IMR-90 (cell line): ENCODE measurements at regions not wholly inside any gene's neighbourhood (a gene's known extent, or its start where the extent isn't known, plus 50 kb on each side); places are given as distances from the start of the nearest gene placed in this dataset.

ENCODE experiments used
- ATAC-seq: fragments of 200-7000 bp; cut with Tn5 transposase; 2 replicates; pipeline ENCODE4 v1.9.1; 2020; ENCODE audit warnings: low read depth, mild to moderate bottlenecking, moderate library complexity
- BruUV-seq: library from RNA; stranded (reverse); fragments of 400-500 nt; replicated peaks from 2 replicates; lab custom pipeline; 2021; lab: Mats Ljungman, UMichigan
- CTCF ChIA-PET: fragments of 300-600 bp; formaldehyde crosslinking; extraction: SDS; loops from one replicate; lab custom pipeline; 2021; ENCODE audit warnings: antibody characterized with exemption; lab: Yijun Ruan, JAX
- POLR2A ChIA-PET: fragments of 300-600 bp; sonication (Branson Sonifier 250); formaldehyde crosslinking; loops from one replicate; lab custom pipeline; 2022; ENCODE audit warnings: antibody characterized with exemption; ENCODE audit not compliant: unreplicated experiment; lab: Charles Lee
- DNase-seq: peaks from one replicate; pipeline ENCODE4 v3.0.0; 2013
- H2AFZ ChIP-seq: replicated peaks from 2 replicates; pipeline ENCODE3; 2013; ENCODE audit warnings: low read length, mild to moderate bottlenecking; ENCODE audit not compliant: poor library complexity
- H2AK5ac ChIP-seq: 2 replicates; pipeline ENCODE4 v1.6.1; 2013; ENCODE audit warnings: low read depth, low read length, inconsistent platforms
- H2AK9ac ChIP-seq: replicated peaks from 2 replicates; pipeline ENCODE3; 2013; ENCODE audit warnings: mild to moderate bottlenecking, low read depth, low read length, moderate library complexity; ENCODE audit not compliant: poor library complexity
- H2BK120ac ChIP-seq: 2 replicates; pipeline ENCODE4 v1.6.1; 2013; ENCODE audit warnings: low read depth, low read length, inconsistent platforms
- H2BK15ac ChIP-seq: 3 replicates; pipeline ENCODE4 v1.6.1; 2013; ENCODE audit warnings: low read depth, low read length, inconsistent platforms
- H2BK20ac ChIP-seq: 2 replicates; pipeline ENCODE4 v1.6.1; 2013; ENCODE audit warnings: low read depth, mild to moderate bottlenecking, inconsistent platforms, low read length, moderate library complexity
- H2BK5ac ChIP-seq: 2 replicates; pipeline ENCODE4 v1.6.1; 2013; ENCODE audit warnings: mild to moderate bottlenecking, low read depth, low read length, inconsistent platforms; ENCODE audit not compliant: poor library complexity, severe bottlenecking
- H3K14ac ChIP-seq: replicated peaks from 2 replicates; pipeline ENCODE4 v1.6.1; 2013; ENCODE audit warnings: low read depth, low read length, inconsistent platforms
- H3K18ac ChIP-seq: 2 replicates; pipeline ENCODE4 v1.6.1; 2013; ENCODE audit warnings: low read depth, low read length, control low read depth
- H3K23ac ChIP-seq: 2 replicates; pipeline ENCODE4 v1.6.1; 2013; ENCODE audit warnings: low read depth, low read length, inconsistent platforms
- H3K27ac ChIP-seq: 2 replicates; pipeline ENCODE4 v1.5.1; 2013; ENCODE audit warnings: mild to moderate bottlenecking, control low read depth, low read length; ENCODE audit not compliant: insufficient read depth
- H3K27me3 ChIP-seq: 2 replicates; pipeline ENCODE4 v1.6.1; 2013; ENCODE audit warnings: low read length; ENCODE audit not compliant: control insufficient read depth, insufficient read depth
- H3K36me3 ChIP-seq: 2 replicates; pipeline ENCODE4 v1.6.1; 2013; ENCODE audit warnings: low read length, mixed read lengths; ENCODE audit not compliant: control insufficient read depth, insufficient read depth
- H3K4ac ChIP-seq: 2 replicates; pipeline ENCODE4 v1.6.1; 2013; ENCODE audit warnings: low read depth, low read length, inconsistent platforms
- H3K4me1 ChIP-seq: 2 replicates; pipeline ENCODE4 v1.6.1; 2013; ENCODE audit warnings: low read length, mixed read lengths; ENCODE audit not compliant: control insufficient read depth, insufficient read depth
- H3K4me2 ChIP-seq: 2 replicates; pipeline ENCODE4 v1.6.1; 2013; ENCODE audit warnings: low read depth, mild to moderate bottlenecking, control low read depth, low read length, moderate library complexity
- H3K4me3 ChIP-seq: 2 replicates; pipeline ENCODE4 v1.5.1; 2013; ENCODE audit warnings: low read depth, mild to moderate bottlenecking, control low read depth, low read length, moderate library complexity; ENCODE audit not compliant: insufficient read depth
- H3K56ac ChIP-seq: 2 replicates; pipeline ENCODE4 v1.6.1; 2013; ENCODE audit warnings: low read length, inconsistent platforms; ENCODE audit not compliant: insufficient read depth; ENCODE audit errors: extremely low read depth
- H3K79me1 ChIP-seq, 2 experiments: 2 replicates each; pipeline ENCODE4 v1.6.1; 2013; ENCODE audit warnings: low read length in 2 of 2, inconsistent platforms in 1 of 2, low read depth in 1 of 2
- H3K9ac ChIP-seq: 2 replicates; pipeline ENCODE4 v1.6.1; 2013; ENCODE audit warnings: low read depth, low read length, control low read depth
- H3K9me1 ChIP-seq: 2 replicates; pipeline ENCODE4 v1.6.1; 2013; ENCODE audit warnings: low read length, inconsistent platforms; ENCODE audit not compliant: insufficient read depth
- H3K9me3 ChIP-seq: 2 replicates; pipeline ENCODE4 v1.6.1; 2013; ENCODE audit warnings: low read length; ENCODE audit not compliant: control insufficient read depth, insufficient read depth
- H4K20me1 ChIP-seq: 2 replicates; pipeline ENCODE4 v1.6.1; 2013; ENCODE audit warnings: low read length, inconsistent platforms; ENCODE audit not compliant: insufficient read depth
- H4K5ac ChIP-seq: 2 replicates; pipeline ENCODE4 v1.6.1; 2013; ENCODE audit warnings: mild to moderate bottlenecking, low read depth, low read length, control low read depth
- H4K8ac ChIP-seq, 2 experiments: 2 replicates each; pipeline ENCODE4 v1.6.1; 2013; ENCODE audit warnings: low read depth in 2 of 2, low read length in 2 of 2, control low read depth in 1 of 2, inconsistent platforms in 1 of 2
- H4K91ac ChIP-seq: 2 replicates; pipeline ENCODE4 v1.6.1; 2013; ENCODE audit warnings: low read depth, low read length, inconsistent platforms; ENCODE audit not compliant: insufficient read depth
- BHLHE40 ChIP-seq: fragments of 150-350 bp; IDR thresholded peaks from 2 replicates; pipeline ENCODE4 v1.6.1; 2016; ENCODE audit warnings: mild to moderate bottlenecking, low read depth, low read length
- CEBPB ChIP-seq: IDR thresholded peaks from 2 replicates; pipeline ENCODE4 v1.6.1; 2012; ENCODE audit warnings: low read depth, low read length, improper control_type of control experiment
- MAZ ChIP-seq: IDR thresholded peaks from 2 replicates; pipeline ENCODE4 v1.6.1; 2012; ENCODE audit warnings: low read depth, mild to moderate bottlenecking, low read length, improper control_type of control experiment, moderate library complexity, borderline replicate concordance
- WGBS, 2 experiments: methylation state at CpG; one replicate each; pipeline versions ENCODE4 v1.1.5 to v1.1.7; 2013; ENCODE audit warnings: missing lambda C conversion rate in 2 of 2; ENCODE audit not compliant: insufficient read length in 1 of 2; ENCODE audit errors: extremely low coverage in 2 of 2; 5-methylcytosine and 5-hydroxymethylcytosine counted together
- dilution Hi-C: fragments of 300-500 bp; cut with HindIII; formaldehyde crosslinking; loops from one replicate; pipeline ENCODE4 v1.14.3; 2018; ENCODE audit warnings: low sequenced_read_pairs; ENCODE audit not compliant: unreplicated experiment
- in situ Hi-C: fragments of 300-500 bp; cut with MboI; formaldehyde crosslinking; loops from 3 replicates; pipeline ENCODE4 v1.14.3; 2019; ENCODE audit warnings: low sequenced_read_pairs, inconsistent platforms, mixed read lengths
- intact Hi-C: fragments of 100-400 bp; cut with micrococcal nuclease; formaldehyde crosslinking; loops from 2 replicates; pipeline ENCODE4 v1.10.0; 2022
- TF ChIP-seq, protein P1 (sequence below): fragments of 150-350 bp; IDR thresholded peaks from 2 replicates; pipeline ENCODE4 v1.6.1; 2017; ENCODE audit warnings: mild to moderate bottlenecking, antibody characterized with exemption, low read length, low read depth

DNA sequence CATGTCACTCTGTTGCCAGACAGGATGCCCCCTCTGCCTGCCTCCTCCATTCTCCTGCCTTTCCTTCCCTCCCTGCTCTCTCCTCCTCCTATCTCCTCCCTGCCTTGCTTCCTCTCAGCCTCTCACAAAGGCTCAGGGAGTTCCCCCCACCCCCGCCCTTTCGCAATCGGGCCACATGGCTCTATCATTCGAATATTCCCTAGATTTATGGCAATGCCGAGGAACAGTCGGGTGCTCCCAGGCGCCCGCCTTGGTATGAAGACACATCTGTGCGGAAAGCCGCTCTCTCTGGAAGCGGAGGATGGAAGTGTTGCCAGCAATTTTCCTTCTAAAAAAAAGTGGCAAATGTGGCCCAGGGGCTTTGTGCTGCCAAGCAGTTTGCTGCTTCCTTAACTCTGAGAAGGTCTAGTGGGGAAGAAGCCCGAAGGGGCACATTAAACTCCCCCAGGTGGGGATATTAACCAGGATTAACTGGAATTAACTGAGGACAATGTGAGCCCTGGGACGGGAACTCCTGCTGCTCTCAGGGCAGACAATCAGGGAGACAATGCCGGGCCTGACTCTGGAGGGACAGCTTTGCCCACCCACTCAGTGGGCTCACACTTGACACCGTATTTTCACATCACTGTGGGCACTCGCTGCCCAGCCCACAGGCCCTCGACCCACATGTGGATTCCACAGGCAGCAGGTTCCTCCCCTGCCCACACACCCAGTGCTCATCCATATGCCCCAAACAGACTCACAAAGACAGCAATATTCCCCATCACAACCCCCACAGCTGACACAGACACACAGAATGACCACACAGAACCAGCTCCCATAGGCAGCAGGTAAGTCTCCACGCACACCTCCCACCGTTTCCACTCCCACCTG, 88.4 kb upstream of the SMNDC1 start:
- Histone ChIP-seq H2AK9ac (peak overlapping the region; percentile 21), H3K23ac (no peak overlapping the region), H3K36me3 (no peaks in the 10 kb centered on the region), H4K20me1 (no peaks in the 10 kb centered on the region), H3K4me3 (no peak overlapping the region), H3K27me3 (no peaks in the 10 kb centered on the region), H3K18ac (peak overlapping the region; percentile 70), H2BK15ac (peak overlapping the region; percentile 69; the same call in 2 of the 3 replicates), H3K9me3 (no peaks in the 10 kb centered on the region), H3K14ac (peak overlapping the region; percentile 62), H2BK5ac (peak overlapping the region; percentile 9), H2AK5ac (peak overlapping the region; percentile 94), H3K27ac (peak overlapping the region; percentile 31; the same call in 1 of the 2 replicates), H3K56ac (no peak overlapping the region; the same call in 1 of the 2 replicates), H4K5ac (peak overlapping the region; percentile 76), H2BK20ac (peak overlapping the region; percentile 59; the same call in 1 of the 2 replicates), H3K79me1 (no peaks in the 10 kb centered on the region), H4K8ac (peak overlapping the region; percentile 63 to 68), H4K91ac (peak overlapping the region; percentile 52; the same call in 1 of the 2 replicates), H3K4ac (peak overlapping the region; percentile 58), H3K4me2 (no peak overlapping the region; the same call in 1 of the 2 replicates), H3K9me1 (peaks cover 19% of the 10 kb centered on the region), H3K9ac (peak overlapping the region; percentile 30; the same call in 1 of the 2 replicates), H2AFZ (peak overlapping the region; percentile 57), H2BK120ac (peak overlapping the region; percentile 71), H3K4me1 (peaks cover 18% of the 10 kb centered on the region)
- dilution Hi-C loops = no loop called here
- WGBS, 2 experiments = 72% methylated on average over 9 of the region's 19 CpGs; no CpG with 5 or more reads in 1 of the 2 experiments
- no TSS peak for BruUV-seq
- TF ChIP-seq MAZ (peak; percentile 77; the same call in 1 of the 2 replicates), BHLHE40 (no peak), CEBPB (peak; percentile 97)
- TF ChIP-seq, protein P1, sequence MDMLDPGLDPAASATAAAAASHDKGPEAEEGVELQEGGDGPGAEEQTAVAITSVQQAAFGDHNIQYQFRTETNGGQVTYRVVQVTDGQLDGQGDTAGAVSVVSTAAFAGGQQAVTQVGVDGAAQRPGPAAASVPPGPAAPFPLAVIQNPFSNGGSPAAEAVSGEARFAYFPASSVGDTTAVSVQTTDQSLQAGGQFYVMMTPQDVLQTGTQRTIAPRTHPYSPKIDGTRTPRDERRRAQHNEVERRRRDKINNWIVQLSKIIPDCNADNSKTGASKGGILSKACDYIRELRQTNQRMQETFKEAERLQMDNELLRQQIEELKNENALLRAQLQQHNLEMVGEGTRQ = peak; percentile 53; the same call in 1 of the 2 replicates
- peak; percentile 50 for ATAC-seq
- DNase-seq = peak; percentile 71
- intact Hi-C loops = no loop called here
- POLR2A ChIA-PET = no interaction called here
- in situ Hi-C loops = no loop called here
- CTCF ChIA-PET = no interaction called here
